ENCODE measurements at regions not wholly inside any gene's neighbourhood (a gene's known extent, or its start where the extent isn't known, plus 50 kb on each side); places are given as distances from the start of the nearest gene placed in this dataset.
"Not testable (repeated sequence)": the region's sequence is repeated elsewhere in the genome, so short reads cannot be mapped to it uniquely, and the experiment has no call there.

GRCh38 chr6:134772671-134773360 is 177.1 kb downstream of the ALDH8A1 start:
- no peak for TF ChIP-seq CTCF (IDR thresholded peaks at IDR 0.05; ENCODE audit: unreplicated experiment)
- CTCF ChIA-PET, result no interaction called here
- H3K4me1 Mint-ChIP-seq (ENCODE audit: insufficient read depth, unreplicated experiment), result no peaks in the 10 kb centered on the region

GRCh38 chr6:134768931-134769330 is 181.0 kb downstream of the ALDH8A1 start:
- intact Hi-C loops (cut with micrococcal nuclease), result no loop called here
- H3K4me1 Mint-ChIP-seq (ENCODE audit: insufficient read depth, unreplicated experiment), result no peaks in the 10 kb centered on the region
- H3K9me3 Mint-ChIP-seq (ENCODE audit: unreplicated experiment), result no peaks in the 10 kb centered on the region
- no peaks in the 10 kb centered on the region for H3K27me3 Mint-ChIP-seq (ENCODE audit: insufficient read depth, unreplicated experiment)
- ChIA-PET CTCF (interaction anchor here (0.6 to 1.0 kb wide), 3 partner anchors 9 to 45 kb away, joined by 3 to 4 read pairs (median 4); no protein-coding TSS in a partner anchor), POLR2A (interaction anchor here (0.6 to 0.7 kb wide), 3 partner anchors 10 to 15 kb away, joined by 3 read pairs; no protein-coding TSS in a partner anchor)
- no peaks in the 10 kb centered on the region for H3K36me3 Mint-ChIP-seq (ENCODE audit: insufficient read depth, unreplicated experiment)
- H3K27ac Mint-ChIP-seq (ENCODE audit: low read depth, unreplicated experiment), result no peak overlapping the region
- no TSS peak for BruUV-seq (replicated peaks)
- no peak overlapping the region for H3K4me3 Mint-ChIP-seq (ENCODE audit: unreplicated experiment)
- no peak for DNase-seq (ENCODE audit: unreplicated experiment)
- no peak for TF ChIP-seq CTCF (IDR thresholded peaks at IDR 0.05; ENCODE audit: unreplicated experiment)

More at GRCh38 chr6:134772671-134773360, 177.1 kb downstream of the ALDH8A1 start:
- BruUV-seq (replicated peaks), result no TSS peak
- H3K36me3 Mint-ChIP-seq (ENCODE audit: insufficient read depth, unreplicated experiment), result no peaks in the 10 kb centered on the region
- POLR2A ChIA-PET, result interaction anchor here (0.8 to 1.5 kb wide), 3 partner anchors 10 to 599 kb away, joined by 3 read pairs; no protein-coding TSS in a partner anchor
- H3K9me3 Mint-ChIP-seq (ENCODE audit: unreplicated experiment), result no peaks in the 10 kb centered on the region
- H3K4me3 Mint-ChIP-seq (ENCODE audit: unreplicated experiment), result no peak overlapping the region
- no peak for DNase-seq (ENCODE audit: unreplicated experiment)
- H3K27me3 Mint-ChIP-seq (ENCODE audit: insufficient read depth, unreplicated experiment), result no peaks in the 10 kb centered on the region
- H3K27ac Mint-ChIP-seq (ENCODE audit: low read depth, unreplicated experiment), result no peak overlapping the region
- intact Hi-C loops (cut with micrococcal nuclease), result no loop called here

- TF ChIP-seq CTCF (IDR thresholded peaks at IDR 0.05; ENCODE audit: unreplicated experiment), result no peak
- intact Hi-C loops (cut with micrococcal nuclease), result no loop called here
- Mint-ChIP-seq H3K36me3 (ENCODE audit: insufficient read depth, unreplicated experiment) (no peaks in the 10 kb centered on the region), H3K4me3 (ENCODE audit: unreplicated experiment) (no peak overlapping the region), H3K4me1 (ENCODE audit: insufficient read depth, unreplicated experiment) (no peaks in the 10 kb centered on the region), H3K27me3 (ENCODE audit: insufficient read depth, unreplicated experiment) (no peaks in the 10 kb centered on the region), H3K27ac (ENCODE audit: low read depth, unreplicated experiment) (no peak overlapping the region), H3K9me3 (ENCODE audit: unreplicated experiment) (no peaks in the 10 kb centered on the region)
- no peak for DNase-seq (ENCODE audit: unreplicated experiment)
- CTCF ChIA-PET, result interaction anchor here (0.6 kb wide), 1 partner anchor 25 kb away, joined by 4 read pairs; no protein-coding TSS in a partner anchor
- POLR2A ChIA-PET, result no interaction called here
- no TSS peak for BruUV-seq (replicated peaks)
These were observed 183.4 kb downstream of the ALDH8A1 start for GRCh38 chr6:134766497-134766896.

- DNase-seq (ENCODE audit: unreplicated experiment), result no peak
- TF ChIP-seq CTCF (IDR thresholded peaks at IDR 0.05; ENCODE audit: unreplicated experiment), result no peak
- POLR2A ChIA-PET, result no interaction called here
- Mint-ChIP-seq H3K27me3 (ENCODE audit: insufficient read depth, unreplicated experiment) (no peaks in the 10 kb centered on the region), H3K4me1 (ENCODE audit: insufficient read depth, unreplicated experiment) (no peaks in the 10 kb centered on the region), H3K9me3 (ENCODE audit: unreplicated experiment) (no peaks in the 10 kb centered on the region), H3K36me3 (ENCODE audit: insufficient read depth, unreplicated experiment) (no peaks in the 10 kb centered on the region), H3K4me3 (ENCODE audit: unreplicated experiment) (no peak overlapping the region), H3K27ac (ENCODE audit: low read depth, unreplicated experiment) (no peak overlapping the region)
- CTCF ChIA-PET, result no interaction called here
- BruUV-seq (replicated peaks), result no TSS peak
- intact Hi-C loops (cut with micrococcal nuclease), result no loop called here
These were observed 185.2 kb downstream of the ALDH8A1 start for GRCh38 chr6:134764741-134765140.

GRCh38 chr6:134763575-134763974 is 186.3 kb downstream of the ALDH8A1 start:
- H3K4me3 Mint-ChIP-seq (ENCODE audit: unreplicated experiment); H3K27me3 Mint-ChIP-seq (ENCODE audit: insufficient read depth, unreplicated experiment); POLR2A ChIA-PET; H3K36me3 Mint-ChIP-seq (ENCODE audit: insufficient read depth, unreplicated experiment); H3K9me3 Mint-ChIP-seq (ENCODE audit: unreplicated experiment); H3K27ac Mint-ChIP-seq (ENCODE audit: low read depth, unreplicated experiment); intact Hi-C loops (cut with micrococcal nuclease); BruUV-seq (replicated peaks); DNase-seq (ENCODE audit: unreplicated experiment); CTCF ChIA-PET; H3K4me1 Mint-ChIP-seq (ENCODE audit: insufficient read depth, unreplicated experiment): not testable (repeated sequence)

All from MCF 10A (cell line).